ENCODE measurements at regions not wholly inside any gene's neighbourhood (a gene's known extent, or its start where the extent isn't known, plus 50 kb on each side); places are given as distances from the start of the nearest gene placed in this dataset.
"Not testable (repeated sequence)": the region's sequence is repeated elsewhere in the genome, so short reads cannot be mapped to it uniquely, and the experiment has no call there.

GRCh38 chr15:81859737-81860516, 185.9 kb downstream of the MEX3B start:
- no peak for FAIRE-seq

- no peak for FAIRE-seq
These were observed 187.2 kb downstream of the MEX3B start for GRCh38 chr15:81858586-81858985.

GRCh38 chr15:81858136-81858535, 187.7 kb downstream of the MEX3B start:
- FAIRE-seq: no peak

- no peak for FAIRE-seq
These were observed 189.2 kb downstream of the MEX3B start for GRCh38 chr15:81856634-81857026.

GRCh38 chr15:81856001-81856633, 189.7 kb downstream of the MEX3B start:
- FAIRE-seq: no peak

- no peak for FAIRE-seq
These were observed 192.6 kb downstream of the MEX3B start for GRCh38 chr15:81853150-81853748.

- no peak for FAIRE-seq
These were observed 193.2 kb downstream of the MEX3B start for GRCh38 chr15:81852411-81853149.

- no peak for FAIRE-seq
These were observed 194.1 kb downstream of the MEX3B start for GRCh38 chr15:81851757-81852156.

GRCh38 chr15:81851325-81851724, 194.5 kb downstream of the MEX3B start:
- no peak for FAIRE-seq

GRCh38 chr15:81849289-81849688, 196.5 kb downstream of the MEX3B start:
- no peak for FAIRE-seq

GRCh38 chr15:81848701-81849100, 197.1 kb downstream of the MEX3B start:
- FAIRE-seq: no peak

- no peak for FAIRE-seq
These were observed 201.9 kb downstream of the MEX3B start for GRCh38 chr15:81843757-81844407.

- no peak for FAIRE-seq
These were observed 202.6 kb downstream of the MEX3B start for GRCh38 chr15:81843226-81843625.

- no peak for FAIRE-seq
These were observed 206.4 kb downstream of the MEX3B start for GRCh38 chr15:81839387-81839786.

GRCh38 chr15:81835731-81836130, 210.1 kb downstream of the MEX3B start:
- FAIRE-seq: peak; percentile 41

- no peak for FAIRE-seq
These were observed 215.3 kb downstream of the MEX3B start for GRCh38 chr15:81830520-81830919.

- FAIRE-seq: no peak
These were observed 215.9 kb downstream of the MEX3B start for GRCh38 chr15:81829918-81830317.

- FAIRE-seq: no peak
These were observed 217.7 kb downstream of the MEX3B start for GRCh38 chr15:81828135-81828534.

GRCh38 chr15:81825136-81825535, 220.7 kb downstream of the MEX3B start:
- FAIRE-seq: no peak

- FAIRE-seq: not testable (repeated sequence)
These were observed 223.2 kb downstream of the MEX3B start for GRCh38 chr15:81822587-81822986.

- FAIRE-seq: no peak
These were observed 225.7 kb downstream of the MEX3B start for GRCh38 chr15:81819924-81820635.

- FAIRE-seq: no peak
These were observed 230.8 kb downstream of the MEX3B start for GRCh38 chr15:81814882-81815455.

Measured in islet of Langerhans (tissue), 1 donor.